HCT116 (cell line): ENCODE measurements at regions not wholly inside any gene's neighbourhood (a gene's known extent, or its start where the extent isn't known, plus 50 kb on each side); places are given as distances from the start of the nearest gene placed in this dataset.

Experiments used
- ATAC-seq: fragments of 200-7000 bp; cut with Tn5 transposase; 2 replicates; pipeline ENCODE4 v1.9.1; 2020; ENCODE audit warnings: mild to moderate bottlenecking, moderate library complexity
- BruUV-seq: library from RNA; stranded (reverse); fragments of 400-500 nt; replicated peaks from 2 replicates; lab custom pipeline; 2021; lab: Mats Ljungman, UMichigan
- CTCF ChIA-PET: fragments of 300-600 bp; sonication (Branson Sonifier 250); formaldehyde crosslinking; loops from one replicate; lab custom pipeline; 2021; ENCODE audit warnings: antibody characterized with exemption; lab: Charles Lee
- POLR2A ChIA-PET: fragments of 300-600, 350-600 bp; sonication (Branson Sonifier 250); formaldehyde crosslinking; loops from one replicate; lab custom pipeline; 2021; ENCODE audit warnings: antibody characterized with exemption; lab: Charles Lee
- RAD21 ChIA-PET, 2 experiments: fragments of 300-600 bp; sonication (Branson Sonifier 250); formaldehyde crosslinking; loops; one replicate each; lab custom pipeline; 2023; ENCODE audit warnings: low total read pairs in 2 of 2; ENCODE audit not compliant: uncharacterized antibody in 2 of 2, unreplicated experiment in 2 of 2, low non-redundant PET in 1 of 2; lab: Charles Lee
- DNase-seq: peaks from one replicate; pipeline ENCODE4 v3.0.0-alpha.2; 2010; ENCODE audit warnings: low read depth, low spot score
- H2AFZ ChIP-seq: fragments of 200-600 bp; shearing (Covaris generic), sonication (generic); 2 replicates; pipeline ENCODE4 v1.6.1; 2017; ENCODE audit warnings: low read depth, mixed run types, mixed read lengths, antibody characterized with exemption, low read length; ENCODE audit not compliant: poor library complexity, severe bottlenecking
- H3K27ac ChIP-seq: 2 replicates; pipeline ENCODE4 v1.5.1; 2012; ENCODE audit warnings: low read depth, low read length
- H3K27me3 ChIP-seq: fragments of 200-600 bp; sonication (generic); 2 replicates; pipeline ENCODE4 v1.6.1; 2016; ENCODE audit warnings: mixed run types, low read length, mixed read lengths; ENCODE audit not compliant: insufficient read depth
- H3K36me3 ChIP-seq, 2 experiments: fragments of 200-500 bp in 1 of 2; fragments of 200-600 bp in 1 of 2; sonication (Bioruptor generic) in 1 of 2; sonication (generic) in 1 of 2; 2 replicates each; pipeline versions ENCODE4 v1.5.1 to v1.6.1; 2014 to 2016; ENCODE audit warnings: low read length in 2 of 2, inconsistent platforms in 1 of 2, mixed read lengths in 1 of 2, mixed run types in 1 of 2; ENCODE audit not compliant: insufficient read depth in 2 of 2, control insufficient read depth in 1 of 2
- H3K4me1 ChIP-seq, 2 experiments: fragments of 200-600 bp in 1 of 2; sonication (generic) in 1 of 2; 2 replicates each; pipeline versions ENCODE4 v1.5.1 to v1.6.1; 2012 to 2017; ENCODE audit warnings: low read length in 2 of 2, inconsistent platforms in 1 of 2, mild to moderate bottlenecking in 1 of 2, mixed read lengths in 1 of 2, mixed run types in 1 of 2, moderate library complexity in 1 of 2; ENCODE audit not compliant: insufficient read depth in 2 of 2, control insufficient read depth in 1 of 2
- H3K4me2 ChIP-seq: fragments of 200-600 bp; sonication (generic); 2 replicates; pipeline ENCODE4 v1.6.1; 2017; ENCODE audit warnings: mixed run types, low read length, mixed read lengths
- H3K4me3 ChIP-seq, 2 experiments: fragments of 200-600 bp in 1 of 2; sonication (generic) in 1 of 2; replicated peaks in 1 of 2; 2 replicates each; pipeline ENCODE4 v1.5.1; 2011 to 2016; ENCODE audit warnings: low read length in 2 of 2, control low read depth in 1 of 2, low read depth in 1 of 2, mild to moderate bottlenecking in 1 of 2, mixed read lengths in 1 of 2, mixed run types in 1 of 2
- H3K79me2 ChIP-seq: fragments of 200-600 bp; sonication (generic); 2 replicates; pipeline ENCODE4 v1.6.1; 2017; ENCODE audit warnings: mild to moderate bottlenecking, mixed run types, low read length, moderate library complexity, mixed read lengths; ENCODE audit not compliant: insufficient read depth
- H3K9ac ChIP-seq: fragments of 200-600 bp; sonication (generic); 2 replicates; pipeline ENCODE4 v1.6.1; 2016; ENCODE audit warnings: low read length, mixed read lengths
- H3K9me2 ChIP-seq: fragments of 200-600 bp; sonication (generic), shearing (Covaris generic); 2 replicates; pipeline ENCODE4 v1.6.1; 2017; ENCODE audit warnings: mixed run types, mild to moderate bottlenecking, moderate library complexity; ENCODE audit not compliant: insufficient read depth
- H3K9me3 ChIP-seq, 2 experiments: fragments of 200-500 bp in 1 of 2; fragments of 200-600 bp in 1 of 2; sonication (Bioruptor generic) in 1 of 2; sonication (generic) in 1 of 2; 2 replicates each; pipeline ENCODE4 v1.6.1; 2014 to 2017; ENCODE audit warnings: low read length in 2 of 2, mixed read lengths in 2 of 2, inconsistent platforms in 1 of 2, low read depth in 1 of 2, mild to moderate bottlenecking in 1 of 2, mixed run types in 1 of 2, moderate library complexity in 1 of 2; ENCODE audit not compliant: control insufficient read depth in 1 of 2, insufficient read depth in 1 of 2
- H4K20me1 ChIP-seq: fragments of 200-600 bp; sonication (generic), shearing (Covaris generic); 2 replicates; pipeline ENCODE4 v1.6.1; 2017; ENCODE audit warnings: mixed run types, mild to moderate bottlenecking, moderate library complexity; ENCODE audit not compliant: insufficient read depth
- CBX3 ChIP-seq: IDR thresholded peaks from 2 replicates; pipeline ENCODE4 v1.6.1; 2012; ENCODE audit warnings: low read depth
- CEBPB ChIP-seq: IDR thresholded peaks from 2 replicates; pipeline ENCODE4 v1.6.1; 2012; ENCODE audit warnings: low read depth
- EGR1 ChIP-seq: IDR thresholded peaks from 2 replicates; pipeline ENCODE4 v1.6.1; 2012; ENCODE audit warnings: low read depth
- ELF1 ChIP-seq: IDR thresholded peaks from 2 replicates; pipeline ENCODE4 v1.6.1; 2012; ENCODE audit warnings: low read depth, borderline replicate concordance
- EZH2 ChIP-seq: fragments of 200-600 bp; sonication (generic); IDR thresholded peaks from 2 replicates; pipeline ENCODE4 v1.6.1; 2017; ENCODE audit warnings: antibody characterized with exemption, mixed run types
- EZH2phosphoT487 ChIP-seq: fragments of 200-600 bp; IDR thresholded peaks from 2 replicates; pipeline ENCODE4 v1.6.1; 2018; ENCODE audit warnings: antibody characterized with exemption, borderline replicate concordance
- MAX ChIP-seq: IDR thresholded peaks from 2 replicates; pipeline ENCODE4 v1.6.1; 2012
- RAD21 ChIP-seq: IDR thresholded peaks from 2 replicates; pipeline ENCODE4 v1.6.1; 2012; ENCODE audit warnings: low read depth, mild to moderate bottlenecking
- SIN3A ChIP-seq: IDR thresholded peaks from 2 replicates; pipeline ENCODE4 v1.6.1; 2012; ENCODE audit warnings: low read depth
- SP1 ChIP-seq: IDR thresholded peaks from 2 replicates; pipeline ENCODE4 v1.6.1; 2012; ENCODE audit warnings: low read depth
- YY1 ChIP-seq: IDR thresholded peaks from 2 replicates; pipeline ENCODE4 v1.6.1; 2011; ENCODE audit warnings: low read length, low read depth, moderate library complexity, mild to moderate bottlenecking; ENCODE audit not compliant: insufficient replicate concordance; ENCODE audit errors: extremely low read depth
- ZBTB33 ChIP-seq: IDR thresholded peaks from 2 replicates; pipeline ENCODE4 v1.6.1; 2011; ENCODE audit warnings: mild to moderate bottlenecking, low read length, moderate library complexity; ENCODE audit not compliant: insufficient replicate concordance; ENCODE audit errors: extremely low read depth
- ZFX ChIP-seq: fragments of 450-650 bp; IDR thresholded peaks from 2 replicates; pipeline ENCODE4 v1.6.1; 2017
- ZNF274 ChIP-seq: fragments of 200-500 bp; sonication (Bioruptor generic); IDR thresholded peaks from 2 replicates; pipeline ENCODE4 v1.6.1; 2014; ENCODE audit warnings: mild to moderate bottlenecking, low read depth, low read length, inconsistent platforms
- intact Hi-C: fragments of 100-400 bp; cut with micrococcal nuclease; formaldehyde crosslinking; loops from 2 replicates; pipeline ENCODE4 v1.10.0; 2022
- TF ChIP-seq, protein P1 (sequence below): IDR thresholded peaks from 2 replicates; pipeline ENCODE4 v1.6.1; 2012

DNA sequence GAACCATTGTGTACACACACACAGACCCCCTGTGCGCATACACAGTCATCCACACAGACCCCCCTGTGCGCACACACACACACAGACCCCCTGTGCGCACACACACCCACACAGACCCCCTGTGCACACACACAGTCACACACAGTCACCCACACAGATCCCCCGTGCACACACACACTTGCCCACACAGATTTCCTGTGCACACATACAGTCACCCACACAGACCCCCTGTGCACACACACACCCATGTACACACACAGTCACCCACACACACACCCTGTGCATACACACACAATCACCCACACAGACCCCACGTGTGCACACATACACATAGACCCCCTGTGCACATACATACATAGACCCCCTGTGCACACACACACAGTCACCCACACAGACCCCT lies 106.1 kb downstream of the HSPH1 start:
- BruUV-seq = no TSS peak
- CTCF ChIA-PET = no interaction called here

GRCh38 chr13:31054632-31055031 lies 107.1 kb downstream of the HSPH1 start:
- TF ChIP-seq CBX3 (no peak), ZBTB33 (no peak), SP1 (no peak), SIN3A (no peak), YY1 (no peak), CEBPB (no peak), ELF1 (no peak), ZNF274 (no peak), EGR1 (no peak), RAD21 (no peak), ZFX (no peak), MAX (no peak), EZH2phosphoT487 (no peak)
- TF ChIP-seq, protein P1, sequence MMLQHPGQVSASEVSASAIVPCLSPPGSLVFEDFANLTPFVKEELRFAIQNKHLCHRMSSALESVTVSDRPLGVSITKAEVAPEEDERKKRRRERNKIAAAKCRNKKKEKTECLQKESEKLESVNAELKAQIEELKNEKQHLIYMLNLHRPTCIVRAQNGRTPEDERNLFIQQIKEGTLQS = no peak
- no peak for DNase-seq
- intact Hi-C loops = no loop called here
- no peak overlapping the region for H2AFZ ChIP-seq
- H3K79me2 ChIP-seq = no peaks in the 10 kb centered on the region
- H3K4me2 ChIP-seq = no peak overlapping the region
- ATAC-seq = no peak
- H4K20me1 ChIP-seq = no peaks in the 10 kb centered on the region
- no peaks in the 10 kb centered on the region for H3K9me3 ChIP-seq
- ChIA-PET RAD21 (no interaction called here), POLR2A (no interaction called here), CTCF (no interaction called here)
- no peaks in the 10 kb centered on the region for H3K27me3 ChIP-seq
- BruUV-seq = no TSS peak
- H3K4me3 ChIP-seq = no peak overlapping the region
- no peaks in the 10 kb centered on the region for H3K9me2 ChIP-seq
- no peaks in the 10 kb centered on the region for H3K36me3 ChIP-seq
- H3K27ac ChIP-seq = no peak overlapping the region
- peaks cover 3 to 7% of the 10 kb centered on the region in 2 experiments; a peak in 2 of 4 replicates for H3K4me1 ChIP-seq
- H3K9ac ChIP-seq = no peak overlapping the region

More for the DNA sequence above, 106.1 kb downstream of the HSPH1 start:
- no peak overlapping the region for H2AFZ ChIP-seq
- RAD21 ChIA-PET = no interaction called here
- no peak overlapping the region for H3K4me3 ChIP-seq
- H3K9me2 ChIP-seq = no peaks in the 10 kb centered on the region
- no peaks in the 10 kb centered on the region for H3K79me2 ChIP-seq
- no peak for TF ChIP-seq EZH2
- TF ChIP-seq ELF1 = no peak
- TF ChIP-seq RAD21 = no peak
- H3K27me3 ChIP-seq = no peaks in the 10 kb centered on the region
- H3K4me1 ChIP-seq = peaks cover 3 to 7% of the 10 kb centered on the region in 2 experiments; a peak in 2 of 4 replicates
- H4K20me1 ChIP-seq = no peaks in the 10 kb centered on the region
- no peak for ATAC-seq
- no peak for DNase-seq
- no peak overlapping the region for H3K4me2 ChIP-seq
- H3K9me3 ChIP-seq = no peaks in the 10 kb centered on the region
- POLR2A ChIA-PET = no interaction called here
- no peaks in the 10 kb centered on the region for H3K36me3 ChIP-seq
- intact Hi-C loops = no loop called here
- no peak overlapping the region for H3K9ac ChIP-seq
- H3K27ac ChIP-seq = no peak overlapping the region
